Kidney (tissue), 13 donors: ENCODE measurements at regions not wholly inside any gene's neighbourhood (a gene's known extent, or its start where the extent isn't known, plus 50 kb on each side); places are given as distances from the start of the nearest gene placed in this dataset.

ENCODE experiments used
- DNase-seq, 5 donors: peaks; one replicate each; pipeline ENCODE4 v3.0.0-alpha.2; 2013 to 2020
- FAIRE-seq: peaks from 2 replicates; lab custom pipeline; 2012; peaks lifted over from hg19 to GRCh38; lab: Jason Lieb, UNC
- H3K27ac ChIP-seq, 2 donors: one replicate each; pipeline ENCODE4 v1.7.0; 2013; ENCODE audit warnings: low read depth in 2 of 2, low read length in 2 of 2, inconsistent platforms in 1 of 2
- H3K27me3 ChIP-seq: one replicate; pipeline ENCODE4 v1.7.1; 2013; ENCODE audit warnings: low read length, inconsistent platforms; ENCODE audit not compliant: control insufficient read depth, insufficient read depth
- H3K36me3 ChIP-seq, 3 donors: one replicate each; pipeline versions ENCODE4 v1.7.0 to v1.7.1; 2013; ENCODE audit warnings: low read length in 3 of 3, control low read depth in 1 of 3, inconsistent platforms in 1 of 3; ENCODE audit not compliant: insufficient read depth in 3 of 3, control insufficient read depth in 2 of 3
- H3K4me1 ChIP-seq, 3 donors: one replicate each; pipeline versions ENCODE4 v1.7.0 to v1.7.1; 2013; ENCODE audit warnings: low read length in 3 of 3, inconsistent platforms in 1 of 3, low read depth in 1 of 3; ENCODE audit not compliant: control insufficient read depth in 2 of 3, insufficient read depth in 2 of 3
- H3K4me3 ChIP-seq, 3 donors: one replicate each; pipeline versions ENCODE4 v1.7.0 to v1.8.1; 2013; ENCODE audit warnings: low read length in 3 of 3, control low read depth in 1 of 3, inconsistent platforms in 1 of 3
- H3K9ac ChIP-seq, 3 donors: one replicate each; pipeline versions ENCODE4 v1.7.0 to v1.7.1; 2013; ENCODE audit warnings: low read length in 3 of 3, control low read depth in 1 of 3, inconsistent platforms in 1 of 3
- H3K9me3 ChIP-seq, 3 donors: one replicate each; pipeline versions ENCODE4 v1.7.0 to v1.7.1; 2013; ENCODE audit warnings: low read length in 3 of 3, control low read depth in 1 of 3, inconsistent platforms in 1 of 3; ENCODE audit not compliant: control insufficient read depth in 2 of 3, insufficient read depth in 1 of 3
- CTCF ChIP-seq: IDR thresholded peaks from 3 replicates; pipeline ENCODE4 v1.5.1; 2012; ENCODE audit warnings: mild to moderate bottlenecking, moderate library complexity, borderline replicate concordance; ENCODE audit not compliant: insufficient read depth; ENCODE audit errors: extremely low read depth
- intact Hi-C: fragments of 100-400 bp; cut with DNase I; formaldehyde crosslinking; loops from one replicate; pipeline ENCODE4 v1.11.1; 2022
- donor health status: control.
- donor health status: control.
- donor health status: control.
- donor health status: control.
- donor health status: control.
- donor health status: DM: yes; HTN: yes; CAD: no.
- donor health status: Normal renal cell carcinoma (clear cell type).

- FAIRE-seq, result no peak
- Histone ChIP-seq H3K27ac (no peak overlapping the region), H3K9me3 (no peaks in the 10 kb centered on the region), H3K4me3 (no peak overlapping the region), H3K9ac (no peak overlapping the region), H3K36me3 (no peaks in the 10 kb centered on the region), H3K4me1 (no peaks in the 10 kb centered on the region), H3K27me3 (no peaks in the 10 kb centered on the region)
- TF ChIP-seq CTCF, result no peak
- DNase-seq, result peak in 3 of 5 donors; percentile 31 to 82 (median 55)
- intact Hi-C loops, result no loop called here
Measured at GRCh38 chr2:67782443-67782842, 280.4 kb downstream of the C1D start.

- no peak for FAIRE-seq
- H3K9me3 ChIP-seq, result no peaks in the 10 kb centered on the region
- H3K9ac ChIP-seq, result no peak overlapping the region
- H3K27me3 ChIP-seq, result no peaks in the 10 kb centered on the region
- DNase-seq, result no peak
- intact Hi-C loops, result no loop called here
- no peak overlapping the region for H3K27ac ChIP-seq
- no peak for TF ChIP-seq CTCF
- H3K36me3 ChIP-seq, result no peaks in the 10 kb centered on the region
- H3K4me1 ChIP-seq, result no peaks in the 10 kb centered on the region
- H3K4me3 ChIP-seq, result no peak overlapping the region
Measured at GRCh38 chr2:67783026-67783425, 279.8 kb downstream of the C1D start.

GRCh38 chr2:67790622-67791021, 272.2 kb downstream of the C1D start:
- no peaks in the 10 kb centered on the region for H3K4me1 ChIP-seq
- no peak for DNase-seq
- H3K27ac ChIP-seq, result no peak overlapping the region
- no peak overlapping the region for H3K9ac ChIP-seq
- no peaks in the 10 kb centered on the region for H3K36me3 ChIP-seq
- no peaks in the 10 kb centered on the region for H3K27me3 ChIP-seq
- no peak for TF ChIP-seq CTCF
- no peaks in the 10 kb centered on the region for H3K9me3 ChIP-seq
- H3K4me3 ChIP-seq, result no peak overlapping the region
- intact Hi-C loops, result no loop called here
- FAIRE-seq, result no peak

- Histone ChIP-seq H3K4me3 (no peak overlapping the region), H3K27ac (no peak overlapping the region), H3K9me3 (no peaks in the 10 kb centered on the region), H3K4me1 (no peaks in the 10 kb centered on the region), H3K36me3 (no peaks in the 10 kb centered on the region), H3K27me3 (no peaks in the 10 kb centered on the region), H3K9ac (no peak overlapping the region)
- no peak for FAIRE-seq
- TF ChIP-seq CTCF, result no peak
- no peak for DNase-seq
- intact Hi-C loops, result no loop called here
Measured at GRCh38 chr2:67792191-67792590, 270.6 kb downstream of the C1D start.
